WTC11 (cell line): ENCODE measurements at regions not wholly inside any gene's neighbourhood (a gene's known extent, or its start where the extent isn't known, plus 50 kb on each side); places are given as distances from the start of the nearest gene placed in this dataset.

Experiments used
- ATAC-seq: fragments of 200-7000 bp; cut with Tn5 transposase; 2 replicates; pipeline ENCODE4 v1.10.0; 2021; ENCODE audit warnings: mild to moderate bottlenecking, moderate library complexity
- CTCF ChIA-PET: fragments of 300-600 bp; sonication (Branson Sonifier 250); formaldehyde crosslinking; loops from one replicate; lab custom pipeline; 2021; ENCODE audit warnings: antibody characterized with exemption; lab: Charles Lee
- POLR2A ChIA-PET: fragments of 350-600 bp; sonication (Branson Sonifier 250); formaldehyde crosslinking; loops from one replicate; lab custom pipeline; 2021; ENCODE audit warnings: antibody characterized with exemption; lab: Charles Lee
- DNase-seq: peaks from one replicate; pipeline ENCODE4 v3.0.0; 2021; ENCODE audit warnings: low spot score
- H3K27ac Mint-ChIP-seq: 2 replicates; pipeline ENCODE4 v1.8.0; 2021; ENCODE audit warnings: mixed read lengths
- H3K27me3 Mint-ChIP-seq: 2 replicates; pipeline ENCODE4 v1.8.0; 2021; ENCODE audit warnings: low read depth, mild to moderate bottlenecking, moderate library complexity, mixed read lengths
- H3K36me3 Mint-ChIP-seq: 2 replicates; pipeline ENCODE4 v1.8.0; 2021; ENCODE audit warnings: mixed read lengths
- H3K4me1 Mint-ChIP-seq: 2 replicates; pipeline ENCODE4 v1.8.0; 2022; ENCODE audit warnings: mixed read lengths
- H3K4me3 Mint-ChIP-seq: 2 replicates; pipeline ENCODE4 v1.8.0; 2021; ENCODE audit warnings: mild to moderate bottlenecking, moderate library complexity, mixed read lengths
- H3K9me3 Mint-ChIP-seq: 2 replicates; pipeline ENCODE4 v1.8.0; 2021; ENCODE audit warnings: mixed read lengths
- CREM ChIP-seq: sonication (generic); formaldehyde crosslinking; IDR thresholded peaks from 2 replicates; pipeline ENCODE4 v1.8.1; 2022; ENCODE audit warnings: mild to moderate bottlenecking, missing genetic modification reagents, moderate library complexity
- E2F4 ChIP-seq: sonication (generic); formaldehyde crosslinking; IDR thresholded peaks from 2 replicates; pipeline ENCODE4 v1.8.1; 2022; ENCODE audit warnings: low read depth, mild to moderate bottlenecking, moderate library complexity, missing genetic modification reagents, borderline replicate concordance
- FOXP1 ChIP-seq: sonication (generic); formaldehyde crosslinking; IDR thresholded peaks from 2 replicates; pipeline ENCODE4 v1.8.0; 2022; ENCODE audit warnings: missing genetic modification reagents, mild to moderate bottlenecking, moderate library complexity, borderline replicate concordance
- HMGA2 ChIP-seq: fragments of 250-450 bp; sonication (Bioruptor Pico); IDR thresholded peaks from 2 replicates; pipeline ENCODE4 v1.4.0; 2021; ENCODE audit warnings: mild to moderate bottlenecking, moderate library complexity
- JAZF1 ChIP-seq: fragments of 250-450 bp; sonication (Bioruptor Pico); IDR thresholded peaks from 2 replicates; pipeline ENCODE4 v1.9.0; 2021; ENCODE audit warnings: moderate library complexity, mild to moderate bottlenecking, inconsistent platforms
- JUN ChIP-seq: sonication (generic); formaldehyde crosslinking; IDR thresholded peaks from 2 replicates; pipeline ENCODE4 v1.8.0; 2023; ENCODE audit warnings: mild to moderate bottlenecking, missing genetic modification reagents
- MLX ChIP-seq: sonication (generic); formaldehyde crosslinking; IDR thresholded peaks from 2 replicates; pipeline ENCODE4 v1.8.1; 2023; ENCODE audit warnings: mild to moderate bottlenecking, missing genetic modification reagents, moderate library complexity
- MYBL2 ChIP-seq: sonication (generic); formaldehyde crosslinking; IDR thresholded peaks from 2 replicates; pipeline ENCODE4 v1.8.1; 2023; ENCODE audit warnings: mild to moderate bottlenecking, moderate library complexity, missing genetic modification reagents
- RELA ChIP-seq: sonication (generic); formaldehyde crosslinking; IDR thresholded peaks from 2 replicates; pipeline ENCODE4 v1.8.1; 2022; ENCODE audit warnings: missing genetic modification reagents, mild to moderate bottlenecking, borderline replicate concordance
- SMAD3 ChIP-seq: sonication (generic); formaldehyde crosslinking; IDR thresholded peaks from 2 replicates; pipeline ENCODE4 v1.8.0; 2022; ENCODE audit warnings: missing genetic modification reagents, mild to moderate bottlenecking, borderline replicate concordance
- SMAD4 ChIP-seq: sonication (generic); formaldehyde crosslinking; IDR thresholded peaks from 2 replicates; pipeline ENCODE4 v1.8.0; 2022; ENCODE audit warnings: mild to moderate bottlenecking, missing genetic modification reagents
- STAT6 ChIP-seq: sonication (generic); formaldehyde crosslinking; conservative IDR thresholded peaks from 2 replicates; pipeline ENCODE4 v1.8.1; 2023; ENCODE audit warnings: mild to moderate bottlenecking, low read depth, missing genetic modification reagents, moderate library complexity
- TP53 ChIP-seq: sonication (generic); formaldehyde crosslinking; IDR thresholded peaks from 2 replicates; pipeline ENCODE4 v1.8.1; 2023; ENCODE audit warnings: mild to moderate bottlenecking, missing genetic modification reagents
- USF1 ChIP-seq: sonication (generic); formaldehyde crosslinking; IDR thresholded peaks from 2 replicates; pipeline ENCODE4 v1.8.0; 2022; ENCODE audit warnings: mild to moderate bottlenecking, missing genetic modification reagents
- ZBTB21 ChIP-seq: sonication (generic); formaldehyde crosslinking; IDR thresholded peaks from 2 replicates; pipeline ENCODE4 v1.8.1; 2023; ENCODE audit warnings: mild to moderate bottlenecking, missing genetic modification reagents, borderline replicate concordance
- ZBTB43 ChIP-seq: sonication (generic); formaldehyde crosslinking; IDR thresholded peaks from 2 replicates; pipeline ENCODE4 v1.8.1; 2023; ENCODE audit warnings: mild to moderate bottlenecking, missing genetic modification reagents
- ZNF138 ChIP-seq: sonication (generic); formaldehyde crosslinking; conservative IDR thresholded peaks from 2 replicates; pipeline ENCODE4 v1.8.1; 2022; ENCODE audit warnings: mild to moderate bottlenecking, moderate library complexity, missing genetic modification reagents
- ZNF263 ChIP-seq: sonication (generic); formaldehyde crosslinking; IDR thresholded peaks from 2 replicates; pipeline ENCODE4 v1.8.1; 2022; ENCODE audit warnings: low read depth, mild to moderate bottlenecking, moderate library complexity, missing genetic modification reagents
- ZNF317 ChIP-seq: sonication (generic); formaldehyde crosslinking; IDR thresholded peaks from 2 replicates; pipeline ENCODE4 v1.8.1; 2023; ENCODE audit warnings: low read depth, mild to moderate bottlenecking, moderate library complexity, missing genetic modification reagents, borderline replicate concordance
- ZSCAN18 ChIP-seq: fragments of 250-450 bp; sonication (Bioruptor Pico); IDR thresholded peaks from 2 replicates; pipeline ENCODE4 v2.1.2; 2022; ENCODE audit warnings: mild to moderate bottlenecking, moderate library complexity

GRCh38 chr1:118588566-118588965 lies 399.6 kb downstream of the TBX15 start:
- no peaks in the 10 kb centered on the region for H3K36me3 Mint-ChIP-seq
- H3K4me3 Mint-ChIP-seq, result no peak overlapping the region
- no peak overlapping the region for H3K27ac Mint-ChIP-seq
- no peaks in the 10 kb centered on the region for H3K9me3 Mint-ChIP-seq
- ATAC-seq (no peak), DNase-seq (no peak)
- ChIA-PET POLR2A (no interaction called here), CTCF (no interaction called here)
- TF ChIP-seq ZBTB21 (CRISPR knock-in tag), result no peak
- TF ChIP-seq MLX (CRISPR knock-in tag), result no peak
- TF ChIP-seq FOXP1 (CRISPR knock-in tag), result no peak
- no peak for TF ChIP-seq TP53 (CRISPR knock-in tag)
- no peak for TF ChIP-seq JAZF1 (CRISPR knock-in tag)
- no peak for TF ChIP-seq MYBL2
- TF ChIP-seq ZNF138 (CRISPR knock-in tag), result no peak
- no peak for TF ChIP-seq HMGA2 (CRISPR knock-in tag)
- no peak for TF ChIP-seq JUN (CRISPR knock-in tag)
- TF ChIP-seq USF1 (CRISPR knock-in tag), result no peak
- no peak for TF ChIP-seq ZNF317 (CRISPR knock-in tag)
- no peak for TF ChIP-seq CREM
- TF ChIP-seq SMAD3 (CRISPR knock-in tag), result no peak
- no peak for TF ChIP-seq STAT6 (CRISPR knock-in tag)
- no peak for TF ChIP-seq RELA (CRISPR knock-in tag)
- TF ChIP-seq ZBTB43 (CRISPR knock-in tag), result no peak
- no peak for TF ChIP-seq E2F4 (CRISPR knock-in tag)
- no peak for TF ChIP-seq SMAD4 (CRISPR knock-in tag)
- TF ChIP-seq ZNF263 (CRISPR knock-in tag), result no peak
- no peak for TF ChIP-seq ZSCAN18 (CRISPR knock-in tag)
- no peaks in the 10 kb centered on the region for H3K27me3 Mint-ChIP-seq
- H3K4me1 Mint-ChIP-seq, result peaks cover 3% of the 10 kb centered on the region
